ENCODE measurements at regions not wholly inside any gene's neighbourhood (a gene's known extent, or its start where the extent isn't known, plus 50 kb on each side); places are given as distances from the start of the nearest gene placed in this dataset.

- DNase-seq: no peak
Observed at GRCh38 chr19:29324291-29324680, 111.3 kb upstream of the UQCRFS1 start.

- DNase-seq: no peak
Observed at GRCh38 chr19:29324717-29325116, 111.8 kb upstream of the UQCRFS1 start.

GRCh38 chr19:29325241-29325975, 112.5 kb upstream of the UQCRFS1 start:
- DNase-seq: no peak

- DNase-seq: no peak
Observed at GRCh38 chr19:29326351-29326750, 113.4 kb upstream of the UQCRFS1 start.

- no peak for DNase-seq
Observed at GRCh38 chr19:29326849-29327840, 114.2 kb upstream of the UQCRFS1 start.

GRCh38 chr19:29328586-29328985, 115.6 kb upstream of the UQCRFS1 start:
- no peak for DNase-seq

- no peak for DNase-seq
Observed at GRCh38 chr19:29329460-29330134, 116.6 kb upstream of the UQCRFS1 start.

GRCh38 chr19:29336425-29336824, 123.5 kb upstream of the UQCRFS1 start:
- DNase-seq: no peak

GRCh38 chr19:29337029-29337428, 124.1 kb upstream of the UQCRFS1 start:
- DNase-seq: no peak

- DNase-seq: no peak
Observed at GRCh38 chr19:29338480-29338879, 125.5 kb upstream of the UQCRFS1 start.

GRCh38 chr19:29342721-29343120, 129.8 kb upstream of the UQCRFS1 start:
- no peak for DNase-seq

GRCh38 chr19:29364224-29364726, 151.3 kb upstream of the UQCRFS1 start:
- no peak for DNase-seq

GRCh38 chr19:29364999-29365398, 152.0 kb upstream of the UQCRFS1 start:
- no peak for DNase-seq

- no peak for DNase-seq
Observed at GRCh38 chr19:29365836-29366417, 153.0 kb upstream of the UQCRFS1 start.

- no peak for DNase-seq
Observed at GRCh38 chr19:29366757-29367156, 153.8 kb upstream of the UQCRFS1 start.

GRCh38 chr19:29367791-29368222, 154.9 kb upstream of the UQCRFS1 start:
- no peak for DNase-seq

GRCh38 chr19:29370276-29370675, 155.5 kb upstream of the VSTM2B start:
- DNase-seq: no peak

GRCh38 chr19:29371251-29372090, 154.3 kb upstream of the VSTM2B start:
- no peak for DNase-seq

GRCh38 chr19:29372091-29372415, 153.7 kb upstream of the VSTM2B start:
- DNase-seq: no peak

- no peak for DNase-seq
Observed at GRCh38 chr19:29372461-29372860, 153.3 kb upstream of the VSTM2B start.

GRCh38 chr19:29372921-29373797, 152.6 kb upstream of the VSTM2B start:
- no peak for DNase-seq
